Limb (tissue), 2 donors: ENCODE measurements at regions not wholly inside any gene's neighbourhood (a gene's known extent, or its start where the extent isn't known, plus 50 kb on each side); places are given as distances from the start of the nearest gene placed in this dataset.
A peak's percentile ranks its signal among the peaks of the same experiment; 100 is the strongest.
"Not testable (repeated sequence)": the region's sequence is repeated elsewhere in the genome, so short reads cannot be mapped to it uniquely, and the experiment has no call there.

ENCODE experiments used
- DNase-seq, 2 donors: peaks; one replicate each; pipeline ENCODE4 v3.0.0-alpha.2; 2016; ENCODE audit errors: extremely low spot score in 2 of 2

GRCh38 chr1:187703138-187704130 is 874.7 kb downstream of the PLA2G4A start:
- DNase-seq: not testable (repeated sequence)

- DNase-seq: no peak
Measured at GRCh38 chr1:187714470-187714869, 885.7 kb downstream of the PLA2G4A start.

- DNase-seq: no peak
Measured at GRCh38 chr1:187715483-187715882, 886.7 kb downstream of the PLA2G4A start.

- DNase-seq: no peak
Measured at GRCh38 chr1:187716160-187716559, 887.4 kb downstream of the PLA2G4A start.

GRCh38 chr1:187718527-187718926 is 889.8 kb downstream of the PLA2G4A start:
- DNase-seq: no peak

- DNase-seq: no peak
Measured at GRCh38 chr1:187721216-187721615, 892.5 kb downstream of the PLA2G4A start.

- DNase-seq: no peak
Measured at GRCh38 chr1:187725216-187725615, 896.5 kb downstream of the PLA2G4A start.

- DNase-seq: no peak
Measured at GRCh38 chr1:187733232-187733631, 904.5 kb downstream of the PLA2G4A start.

GRCh38 chr1:187734427-187734826 is 905.7 kb downstream of the PLA2G4A start:
- DNase-seq: peak in 1 of 2 donors; percentile 0

GRCh38 chr1:187744665-187745064 is 915.9 kb downstream of the PLA2G4A start:
- DNase-seq: peak in 1 of 2 donors; percentile 0

GRCh38 chr1:187755536-187755935 is 926.8 kb downstream of the PLA2G4A start:
- no peak for DNase-seq

GRCh38 chr1:187756684-187757083 is 927.9 kb downstream of the PLA2G4A start:
- not testable (repeated sequence) for DNase-seq

GRCh38 chr1:187759825-187760333 is 931.1 kb downstream of the PLA2G4A start:
- DNase-seq: peak in 1 of 2 donors; percentile 0

- peak in 1 of 2 donors; percentile 2 for DNase-seq
Measured at GRCh38 chr1:187762118-187762517, 933.4 kb downstream of the PLA2G4A start.

GRCh38 chr1:187763465-187763864 is 934.7 kb downstream of the PLA2G4A start:
- peak in 1 of 2 donors; percentile 0 for DNase-seq

GRCh38 chr1:187763976-187764375 is 935.2 kb downstream of the PLA2G4A start:
- DNase-seq: peak in 1 of 2 donors; percentile 0

GRCh38 chr1:187771396-187771795 is 942.6 kb downstream of the PLA2G4A start:
- no peak for DNase-seq

- peak in 1 of 2 donors; percentile 0 for DNase-seq
Measured at GRCh38 chr1:187773168-187773567, 944.4 kb downstream of the PLA2G4A start.

- DNase-seq: no peak
Measured at GRCh38 chr1:187787736-187788135, 959.0 kb downstream of the PLA2G4A start.

GRCh38 chr1:187788718-187789117 is 960.0 kb downstream of the PLA2G4A start:
- DNase-seq: no peak

GRCh38 chr1:187790724-187791123 is 962.0 kb downstream of the PLA2G4A start:
- no peak for DNase-seq

- no peak for DNase-seq
Measured at GRCh38 chr1:187794561-187794960, 965.8 kb downstream of the PLA2G4A start.

GRCh38 chr1:187809549-187809948 is 980.8 kb downstream of the PLA2G4A start:
- no peak for DNase-seq
